Activated B cell treated with CpG ODN at 0.5 μM for 24 hours (primary cell): ENCODE measurements at regions not wholly inside any gene's neighbourhood (a gene's known extent, or its start where the extent isn't known, plus 50 kb on each side); places are given as distances from the start of the nearest gene placed in this dataset.

Source experiments
- ATAC-seq: fragments of 200-7000 bp; cut with Tn5 transposase; one replicate; pipeline ENCODE4 v1.10.0; 2021; ENCODE audit warnings: low read depth, mild to moderate bottlenecking, moderate library complexity
- CTCF ChIA-PET: fragments of 350-600 bp; sonication (Branson Sonifier 250); formaldehyde crosslinking; loops from one replicate; lab custom pipeline; 2021; ENCODE audit warnings: antibody characterized with exemption; lab: Charles Lee
- POLR2A ChIA-PET: fragments of 350-600 bp; sonication (Branson Sonifier 250); formaldehyde crosslinking; loops from one replicate; lab custom pipeline; 2021; ENCODE audit warnings: antibody characterized with exemption; lab: Charles Lee
- DNase-seq: peaks from one replicate; pipeline ENCODE4 v3.0.0; 2022
- H3K27ac Mint-ChIP-seq: one replicate; pipeline ENCODE4 v1.8.0; 2020; ENCODE audit warnings: mixed read lengths
- H3K27me3 Mint-ChIP-seq: one replicate; pipeline ENCODE4 v1.8.0; 2021; ENCODE audit warnings: mixed read lengths
- H3K36me3 Mint-ChIP-seq: one replicate; pipeline ENCODE4 v1.8.0; 2021; ENCODE audit warnings: low read depth, mixed read lengths
- H3K4me1 Mint-ChIP-seq: one replicate; pipeline ENCODE4 v1.8.0; 2021; ENCODE audit warnings: mixed read lengths
- H3K4me3 Mint-ChIP-seq: one replicate; pipeline ENCODE4 v1.8.0; 2020; ENCODE audit warnings: mild to moderate bottlenecking, mixed read lengths
- H3K9me3 Mint-ChIP-seq: one replicate; pipeline ENCODE4 v1.8.0; 2020; ENCODE audit warnings: mixed read lengths
- intact Hi-C: fragments of 100-400 bp; cut with micrococcal nuclease; formaldehyde crosslinking; loops from one replicate; pipeline ENCODE4 v1.15.1; 2024
- TF ChIP-seq, protein P1 (sequence below): fragments of 200-600 bp; IDR thresholded peaks from one replicate; pipeline ENCODE4 v1.8.0; 2022; ENCODE audit warnings: antibody characterized with exemption, mild to moderate bottlenecking

DNA sequence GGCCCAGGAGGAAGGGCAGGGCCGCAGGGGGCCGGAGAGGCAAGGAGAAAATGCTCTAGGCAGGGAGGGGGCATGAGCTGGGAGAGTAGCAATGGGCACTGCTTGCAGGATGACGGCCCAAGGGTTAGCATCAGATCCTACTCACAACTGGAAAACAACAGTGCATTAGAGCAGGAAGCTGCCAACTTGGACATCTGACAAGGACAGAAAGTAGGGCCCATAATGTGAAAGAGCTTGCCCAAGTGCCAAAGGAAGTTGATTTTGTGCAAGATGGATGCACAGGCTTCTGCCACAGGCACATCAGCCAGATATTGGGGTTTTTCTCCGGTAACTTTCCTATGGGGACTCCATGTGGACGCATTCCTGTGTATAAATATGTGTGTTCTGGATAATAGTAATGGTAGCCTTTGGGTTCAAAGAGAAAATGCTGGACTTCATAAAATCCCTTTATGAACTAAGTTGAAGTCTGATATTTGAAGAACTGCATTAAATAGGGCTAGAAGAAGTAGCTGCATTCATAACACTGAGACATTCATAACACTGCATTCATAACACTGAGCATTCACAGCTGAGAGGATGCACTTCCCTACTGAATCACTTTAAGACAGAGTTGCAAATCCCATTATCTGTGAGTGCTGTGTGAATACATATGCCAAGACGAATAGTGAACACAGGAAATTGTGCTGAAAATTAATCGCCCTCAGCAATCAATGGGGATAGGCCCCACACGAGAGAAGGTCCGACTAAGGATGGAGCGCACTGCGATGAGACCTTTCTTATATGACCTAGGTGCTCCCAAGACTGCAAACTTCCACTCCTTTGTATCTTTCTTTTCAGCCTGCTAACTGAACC, 235.6 kb upstream of the PRDM1 start:
- TF ChIP-seq, protein P1, sequence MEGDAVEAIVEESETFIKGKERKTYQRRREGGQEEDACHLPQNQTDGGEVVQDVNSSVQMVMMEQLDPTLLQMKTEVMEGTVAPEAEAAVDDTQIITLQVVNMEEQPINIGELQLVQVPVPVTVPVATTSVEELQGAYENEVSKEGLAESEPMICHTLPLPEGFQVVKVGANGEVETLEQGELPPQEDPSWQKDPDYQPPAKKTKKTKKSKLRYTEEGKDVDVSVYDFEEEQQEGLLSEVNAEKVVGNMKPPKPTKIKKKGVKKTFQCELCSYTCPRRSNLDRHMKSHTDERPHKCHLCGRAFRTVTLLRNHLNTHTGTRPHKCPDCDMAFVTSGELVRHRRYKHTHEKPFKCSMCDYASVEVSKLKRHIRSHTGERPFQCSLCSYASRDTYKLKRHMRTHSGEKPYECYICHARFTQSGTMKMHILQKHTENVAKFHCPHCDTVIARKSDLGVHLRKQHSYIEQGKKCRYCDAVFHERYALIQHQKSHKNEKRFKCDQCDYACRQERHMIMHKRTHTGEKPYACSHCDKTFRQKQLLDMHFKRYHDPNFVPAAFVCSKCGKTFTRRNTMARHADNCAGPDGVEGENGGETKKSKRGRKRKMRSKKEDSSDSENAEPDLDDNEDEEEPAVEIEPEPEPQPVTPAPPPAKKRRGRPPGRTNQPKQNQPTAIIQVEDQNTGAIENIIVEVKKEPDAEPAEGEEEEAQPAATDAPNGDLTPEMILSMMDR: no peak
- no peak overlapping the region for H3K27ac Mint-ChIP-seq
- no peaks in the 10 kb centered on the region for H3K27me3 Mint-ChIP-seq
- ChIA-PET CTCF (no interaction called here), POLR2A (no interaction called here)
- H3K9me3 Mint-ChIP-seq: no peaks in the 10 kb centered on the region
- intact Hi-C loops: loop anchor here (5.0 kb wide), 1 partner anchor 372 kb away; no protein-coding TSS in a partner anchor
- H3K4me1 Mint-ChIP-seq: no peaks in the 10 kb centered on the region
- H3K4me3 Mint-ChIP-seq: no peak overlapping the region
- H3K36me3 Mint-ChIP-seq: no peaks in the 10 kb centered on the region
- no peak for DNase-seq
- ATAC-seq: no peak

GRCh38 chr6:105849746-105850145, 236.4 kb upstream of the PRDM1 start:
- Mint-ChIP-seq H3K9me3 (no peaks in the 10 kb centered on the region), H3K27ac (no peak overlapping the region), H3K4me1 (no peaks in the 10 kb centered on the region), H3K27me3 (no peaks in the 10 kb centered on the region), H3K4me3 (no peak overlapping the region), H3K36me3 (no peaks in the 10 kb centered on the region)
- ATAC-seq (no peak), DNase-seq (no peak)
- ChIA-PET POLR2A (no interaction called here), CTCF (no interaction called here)
- TF ChIP-seq, protein P1: no peak
- intact Hi-C loops: loop anchor here (5.0 kb wide), 1 partner anchor 373 kb away; no protein-coding TSS in a partner anchor

DNA sequence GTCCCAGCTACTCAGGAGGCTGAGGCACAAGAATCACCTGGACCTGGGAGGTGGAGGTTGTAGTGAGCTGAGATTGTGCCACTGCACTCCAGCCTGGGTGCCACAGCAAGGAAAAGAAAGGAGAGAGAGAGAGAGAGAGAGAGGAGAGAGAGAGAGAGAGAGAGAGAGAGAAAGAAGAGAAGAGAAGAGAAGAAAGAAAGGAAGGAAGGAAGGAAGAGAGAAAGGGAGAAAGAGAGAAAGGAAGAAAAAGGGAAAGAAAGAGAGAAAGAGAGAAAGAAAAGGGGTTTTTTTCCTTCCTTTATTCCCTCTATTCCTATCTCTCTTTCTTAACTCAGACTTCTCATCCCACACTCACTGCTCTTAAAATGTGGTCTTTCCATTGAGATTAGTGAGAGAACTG, 238.7 kb upstream of the PRDM1 start:
- ChIA-PET CTCF (no interaction called here), POLR2A (no interaction called here)
- DNase-seq: no peak
- Mint-ChIP-seq H3K9me3 (no peaks in the 10 kb centered on the region), H3K4me1 (no peaks in the 10 kb centered on the region), H3K36me3 (no peaks in the 10 kb centered on the region), H3K27me3 (no peaks in the 10 kb centered on the region), H3K4me3 (no peak overlapping the region), H3K27ac (no peak overlapping the region)
- TF ChIP-seq, protein P1: no peak
- intact Hi-C loops: no loop called here
- no peak for ATAC-seq

- intact Hi-C loops: no loop called here
- ATAC-seq (no peak), DNase-seq (no peak)
- ChIA-PET CTCF (no interaction called here), POLR2A (no interaction called here)
- Mint-ChIP-seq H3K36me3 (no peaks in the 10 kb centered on the region), H3K27me3 (no peaks in the 10 kb centered on the region), H3K27ac (no peak overlapping the region), H3K9me3 (no peaks in the 10 kb centered on the region), H3K4me3 (no peak overlapping the region), H3K4me1 (no peaks in the 10 kb centered on the region)
- TF ChIP-seq, protein P1: no peak
Observed at GRCh38 chr6:105844275-105844883, 241.8 kb upstream of the PRDM1 start.

GRCh38 chr6:105839266-105839665, 246.9 kb upstream of the PRDM1 start:
- no peak overlapping the region for H3K4me3 Mint-ChIP-seq
- ATAC-seq (no peak), DNase-seq (no peak)
- ChIA-PET POLR2A (interaction anchor here (0.7 kb wide), 1 partner anchor 528 kb away, joined by 3 read pairs; no protein-coding TSS in a partner anchor), CTCF (no interaction called here)
- no peaks in the 10 kb centered on the region for H3K9me3 Mint-ChIP-seq
- intact Hi-C loops: loop anchor here (5.0 kb wide), 1 partner anchor 153 kb away; no protein-coding TSS in a partner anchor
- H3K36me3 Mint-ChIP-seq: no peaks in the 10 kb centered on the region
- TF ChIP-seq, protein P1: no peak
- no peaks in the 10 kb centered on the region for H3K27me3 Mint-ChIP-seq
- H3K4me1 Mint-ChIP-seq: peaks cover 20% of the 10 kb centered on the region
- H3K27ac Mint-ChIP-seq: no peak overlapping the region
